Frontal cortex (tissue), 3 donors: ENCODE measurements at regions not wholly inside any gene's neighbourhood (a gene's known extent, or its start where the extent isn't known, plus 50 kb on each side); places are given as distances from the start of the nearest gene placed in this dataset.

Experiments
- DNase-seq, 2 donors: peaks; one replicate each; pipeline ENCODE4 v3.0.0; 2012; ENCODE audit warnings: low spot score in 2 of 2
- FAIRE-seq: peaks from 2 replicates; lab custom pipeline; 2012; peaks lifted over from hg19 to GRCh38; lab: Jason Lieb, UNC
- donor health status: control.
- donor health status: control.
- donor health status: control.

- DNase-seq: no peak
- no peak for FAIRE-seq
These were observed 263.8 kb downstream of the RBM43 start for GRCh38 chr2:150997702-150998440.

GRCh38 chr2:150997066-150997465, 264.6 kb downstream of the RBM43 start:
- FAIRE-seq (no peak), DNase-seq (no peak)

DNA sequence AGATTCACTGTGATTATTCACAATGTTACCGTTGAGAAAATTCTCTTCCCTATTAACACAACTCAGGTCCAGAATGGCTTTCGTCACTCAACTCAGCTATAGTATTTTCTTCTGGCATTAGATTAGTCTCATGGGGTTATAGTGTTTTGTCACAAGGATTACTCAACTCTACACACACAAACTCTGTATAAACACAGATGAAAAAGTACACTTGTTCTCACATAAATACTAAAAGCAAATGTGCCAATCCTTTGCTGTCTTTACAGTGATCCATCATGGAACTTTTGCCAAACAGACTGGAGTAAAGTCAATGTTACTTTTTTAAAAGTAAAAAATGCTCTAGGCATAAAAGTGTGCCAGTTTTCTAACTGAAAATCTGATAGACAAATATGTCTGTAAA, 267.6 kb downstream of the RBM43 start:
- FAIRE-seq: no peak
- no peak for DNase-seq

DNA sequence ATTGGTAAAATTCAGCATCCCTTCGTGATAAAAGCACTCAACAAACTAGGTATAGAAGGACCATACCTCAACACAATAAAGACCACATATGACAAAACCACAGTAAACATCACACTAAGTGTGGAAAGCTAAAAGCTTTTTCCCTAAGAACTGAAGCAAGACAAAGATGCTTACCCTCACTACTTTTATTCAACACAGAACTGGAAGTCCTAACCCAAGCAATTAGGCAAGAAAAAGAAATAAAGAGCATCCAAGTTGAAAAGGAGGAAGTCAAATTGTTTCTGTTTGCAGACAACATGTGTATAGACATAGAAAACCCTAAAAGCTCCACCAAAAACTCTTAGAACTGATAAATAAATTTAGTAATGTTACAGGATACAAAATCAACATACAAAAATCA, 271.7 kb downstream of the RBM43 start:
- no peak for DNase-seq
- FAIRE-seq: no peak

GRCh38 chr2:150985741-150986140, 275.9 kb downstream of the RBM43 start:
- no peak for FAIRE-seq

DNA sequence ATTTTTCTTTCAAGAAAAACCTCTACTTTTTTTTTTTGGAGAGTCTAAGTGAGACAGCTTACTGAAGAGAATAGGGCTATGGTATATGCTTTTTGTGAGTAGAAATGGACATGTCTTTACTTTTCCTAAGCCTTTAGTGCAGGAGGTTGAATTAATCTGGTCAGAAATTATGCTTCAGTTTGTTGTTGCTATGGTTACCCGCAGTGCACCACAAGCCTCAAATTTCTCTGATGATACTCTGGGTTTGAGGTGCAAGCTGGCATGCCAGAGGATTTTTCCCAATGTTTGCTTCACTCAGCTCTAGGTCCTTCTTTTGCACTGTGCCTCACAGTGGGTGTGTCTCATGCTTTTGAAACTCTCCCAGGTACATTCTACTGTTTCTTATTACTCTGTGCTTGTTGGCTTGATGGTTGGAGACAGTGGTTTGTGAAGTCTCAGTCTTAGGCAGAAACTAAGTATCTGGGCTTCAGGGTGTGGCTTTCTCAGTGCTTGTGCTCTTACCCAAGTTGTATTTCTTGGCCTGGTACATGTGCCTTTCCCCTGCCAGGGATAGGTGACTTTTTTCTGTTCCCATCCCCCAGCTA, 278.3 kb downstream of the RBM43 start:
- FAIRE-seq: no peak
- no peak for DNase-seq

More at GRCh38 chr2:150985741-150986140, 275.9 kb downstream of the RBM43 start:
- DNase-seq: no peak

DNA sequence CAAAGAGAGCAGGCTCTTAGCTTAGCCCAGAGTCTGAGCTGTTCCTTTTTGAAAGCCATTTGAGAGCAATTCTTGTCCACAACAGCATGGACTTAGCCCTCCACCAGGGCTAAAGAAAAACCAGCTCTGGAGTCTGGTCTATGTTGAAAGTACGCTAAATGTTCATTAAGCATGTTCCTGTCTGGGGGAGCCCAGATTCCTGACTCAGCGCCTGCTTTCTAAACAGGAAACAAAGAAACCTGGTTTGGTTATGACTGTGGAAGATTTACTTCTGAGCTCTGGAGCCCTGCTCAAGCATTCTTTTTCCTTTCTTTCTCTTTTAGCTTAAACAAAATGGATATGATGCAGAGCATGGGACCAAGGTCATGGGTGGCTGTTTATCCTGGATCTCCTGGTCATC, 279.8 kb downstream of the RBM43 start:
- no peak for DNase-seq
- FAIRE-seq: no peak

- no peak for DNase-seq
- no peak for FAIRE-seq
These were observed 283.6 kb downstream of the RBM43 start for GRCh38 chr2:150978053-150978452.

GRCh38 chr2:150977296-150977695, 284.4 kb downstream of the RBM43 start:
- no peak for FAIRE-seq
- DNase-seq: no peak

- FAIRE-seq: no peak
- DNase-seq: no peak
These were observed 285.1 kb downstream of the RBM43 start for GRCh38 chr2:150976604-150977003.

DNA sequence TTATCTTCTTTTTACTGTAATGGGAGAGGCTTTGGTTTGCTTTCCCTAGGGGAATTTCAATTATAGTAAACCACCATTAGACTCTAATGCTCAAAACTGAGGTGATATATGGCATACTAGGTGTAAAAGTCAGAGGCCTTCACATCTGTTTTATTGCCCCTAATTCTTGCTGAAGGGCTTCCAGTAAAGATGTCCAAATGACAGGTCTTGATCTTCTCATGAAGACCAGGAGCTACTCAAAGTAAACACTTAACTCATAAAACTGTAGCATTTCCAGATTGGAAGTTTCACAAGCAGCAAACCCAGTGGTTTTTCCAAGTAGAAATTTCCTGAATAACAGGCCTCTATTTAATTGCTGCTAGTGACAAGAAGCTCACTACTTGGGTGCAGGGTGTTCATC, 286.8 kb downstream of the RBM43 start:
- no peak for FAIRE-seq

DNA sequence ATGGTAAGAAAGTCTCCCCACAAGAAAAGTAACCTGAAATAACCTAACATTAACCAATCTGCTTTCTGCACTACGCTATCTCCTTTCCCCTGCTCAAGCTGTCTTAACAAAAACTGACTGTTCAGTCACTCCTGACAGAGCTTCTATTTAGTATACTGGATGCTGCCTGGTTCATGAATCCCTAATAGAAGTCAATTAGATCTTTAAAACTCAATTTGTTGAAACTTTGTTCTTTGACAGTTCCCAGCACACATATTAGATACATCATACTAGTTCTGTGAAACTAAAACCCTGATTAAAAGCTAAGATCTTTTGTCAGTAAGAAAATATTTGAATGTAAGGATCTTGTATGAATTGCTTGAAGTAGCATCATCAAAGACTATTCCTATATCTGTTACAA, 287.4 kb downstream of the RBM43 start:
- no peak for DNase-seq
- no peak for FAIRE-seq

More for the DNA sequence above, 286.8 kb downstream of the RBM43 start:
- no peak for DNase-seq

- FAIRE-seq (no peak), DNase-seq (no peak)
These were observed 289.8 kb downstream of the RBM43 start for GRCh38 chr2:150971910-150972309.

GRCh38 chr2:150963336-150963735, 298.3 kb downstream of the RBM43 start:
- FAIRE-seq (no peak), DNase-seq (no peak)

DNA sequence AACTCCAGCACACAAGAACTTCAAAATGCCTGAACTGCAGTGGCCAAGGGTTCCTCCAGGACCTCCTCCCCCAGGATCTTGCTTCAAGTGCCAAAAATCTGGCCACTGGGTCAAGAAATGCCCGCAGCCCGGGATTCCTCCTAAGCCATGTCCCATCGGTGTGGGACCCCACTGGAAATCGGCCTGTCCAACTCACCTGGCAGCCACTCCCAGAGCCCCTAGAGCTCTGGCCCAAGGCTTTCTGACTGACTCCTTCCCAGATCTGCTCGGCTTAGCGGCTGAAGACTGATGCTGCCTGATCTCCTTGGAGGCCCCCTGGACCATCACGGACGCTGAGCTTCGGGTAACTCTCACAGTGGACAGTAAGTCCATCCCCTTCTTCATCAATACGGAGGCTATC, 306.4 kb downstream of the RBM43 start:
- FAIRE-seq (no peak), DNase-seq (no peak)

DNA sequence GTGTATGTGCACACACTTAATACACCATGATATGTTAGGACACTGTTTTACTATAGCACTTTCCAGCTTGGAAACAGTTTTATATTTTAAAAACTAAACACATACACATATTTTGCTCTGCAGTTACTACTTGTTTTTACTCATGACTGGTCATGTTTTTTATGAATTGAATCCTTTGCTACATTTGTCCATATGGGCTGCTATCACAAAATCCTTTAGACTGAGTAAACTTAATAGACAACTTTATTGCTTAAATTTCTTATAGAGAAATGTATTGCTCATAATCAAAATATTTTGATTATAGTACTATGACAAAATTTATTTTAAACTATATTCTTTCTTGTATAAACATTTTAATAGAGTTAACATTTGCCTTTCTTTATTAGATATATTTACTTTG, 314.8 kb downstream of the RBM43 start:
- FAIRE-seq (peak; percentile 3), DNase-seq (no peak)

- DNase-seq (no peak), FAIRE-seq (no peak)
These were observed 317.3 kb downstream of the RBM43 start for GRCh38 chr2:150944315-150944714.

DNA sequence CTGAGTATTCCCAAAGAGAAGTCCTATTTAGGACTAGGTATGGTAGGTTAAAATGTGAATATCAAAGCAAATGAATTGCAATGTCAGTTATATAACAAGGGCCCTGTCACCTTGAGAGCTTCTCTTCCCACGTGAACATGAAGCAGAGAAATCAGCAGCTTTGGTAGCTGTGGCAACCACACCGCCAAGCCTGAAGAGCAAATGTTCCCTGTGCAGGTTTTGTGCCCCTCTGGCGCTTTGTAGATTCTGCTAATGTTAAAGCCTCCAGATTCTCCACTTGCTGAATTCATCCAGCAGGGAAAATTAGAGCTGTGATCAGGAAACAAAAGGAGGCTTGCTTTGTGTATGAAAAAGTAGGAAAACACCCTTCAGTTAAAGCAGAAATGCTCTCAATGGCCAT, 322.6 kb downstream of the RBM43 start:
- DNase-seq: no peak

GRCh38 chr2:150938527-150938926, 323.1 kb downstream of the RBM43 start:
- FAIRE-seq (no peak), DNase-seq (no peak)

More for the DNA sequence above, 322.6 kb downstream of the RBM43 start:
- FAIRE-seq: no peak

DNA sequence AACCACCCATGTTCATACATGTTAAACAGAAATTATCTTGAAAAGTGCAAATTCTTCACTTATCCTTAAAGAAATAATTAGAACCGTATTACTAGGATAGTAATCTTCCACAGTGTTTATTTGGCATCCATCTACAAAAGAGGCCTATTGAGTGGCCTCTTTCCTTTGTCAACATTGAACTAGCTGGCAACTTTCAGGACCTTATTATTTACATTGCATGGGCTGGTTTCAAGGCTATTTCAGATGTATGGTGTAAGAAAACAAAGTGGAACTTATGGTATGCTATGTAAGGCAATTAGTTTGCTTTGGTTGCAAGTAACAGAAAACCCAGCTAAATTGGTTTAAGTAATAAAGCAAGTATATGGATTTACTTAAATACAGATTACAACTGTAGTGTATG, 324.6 kb downstream of the RBM43 start:
- FAIRE-seq (no peak), DNase-seq (no peak)

GRCh38 chr2:150931451-150931850, 330.2 kb downstream of the RBM43 start:
- DNase-seq (no peak), FAIRE-seq (no peak)

GRCh38 chr2:150925611-150926010, 336.1 kb downstream of the RBM43 start:
- DNase-seq: no peak
- FAIRE-seq: no peak
